GM12892 (cell line): ENCODE measurements at regions not wholly inside any gene's neighbourhood (a gene's known extent, or its start where the extent isn't known, plus 50 kb on each side); places are given as distances from the start of the nearest gene placed in this dataset.

Experiments used
- POLR2A ChIP-seq: IDR thresholded peaks from 2 replicates; pipeline ENCODE4 v1.6.1; 2011; ENCODE audit warnings: low read depth, low read length, control low read depth
- TAF1 ChIP-seq: IDR thresholded peaks from 2 replicates; pipeline ENCODE4 v1.6.1; 2011; ENCODE audit warnings: low read depth, mild to moderate bottlenecking, control low read depth, low read length, borderline replicate concordance

DNA sequence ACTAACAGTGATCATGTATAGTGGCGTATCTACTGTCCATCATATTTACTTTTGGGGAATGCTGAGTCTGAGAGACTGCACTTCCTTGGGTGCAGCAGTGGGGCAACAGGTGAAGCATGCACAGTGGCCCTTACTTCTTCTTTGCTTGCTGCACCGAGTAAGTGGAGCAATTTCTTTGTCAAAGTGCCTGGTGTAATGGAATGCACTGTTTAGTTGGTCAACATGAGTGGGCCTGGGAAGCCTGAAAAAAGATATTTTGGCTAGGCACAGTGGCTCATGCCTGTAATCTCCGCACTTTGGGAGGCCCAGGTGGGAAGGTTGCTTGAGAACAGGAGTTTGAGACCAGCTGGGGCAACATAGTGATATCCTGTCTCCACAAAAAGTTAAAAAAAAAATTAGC, 94.9 kb downstream of the OLFM4 start:
- TF ChIP-seq TAF1 (no peak), POLR2A (no peak)
